ENCODE measurements at regions not wholly inside any gene's neighbourhood (a gene's known extent, or its start where the extent isn't known, plus 50 kb on each side); places are given as distances from the start of the nearest gene placed in this dataset.

- intact Hi-C loops (cut with DNase I; ENCODE audit: low total_unique reads) (no loop called here), in situ Hi-C loops (cut with MboI; ENCODE audit: low pct_ligation_motif_present in 1 of 4, low pct_unique_long_range_greater_than_20kb in 1 of 4, low sequenced_read_pairs in 3 of 4) (no loop called here)
- 60 to 70% methylated on average over 1 to 8 of the region's 8 CpGs for WGBS, 2 donors (ENCODE audit: low coverage in 1 of 2)
- no peaks in the 10 kb centered on the region for H3K4me1 ChIP-seq
- TF ChIP-seq POLR2A (IDR thresholded peaks at IDR 0.05), result no peak
- no peak for TF ChIP-seq CTCF (IDR thresholded peaks at IDR 0.05)
- no peak for TF ChIP-seq POLR2AphosphoS5 (IDR thresholded peaks at IDR 0.05)
- no peak for TF ChIP-seq EP300 (IDR thresholded peaks at IDR 0.05; ENCODE audit: low read depth)
- no peak for DNase-seq
- no peaks in the 10 kb centered on the region for H3K9me3 ChIP-seq
- H3K4me3 ChIP-seq, result no peak overlapping the region
- no peak overlapping the region for H3K27ac ChIP-seq
- no peaks in the 10 kb centered on the region for H3K27me3 ChIP-seq
- H3K36me3 ChIP-seq, result no peaks in the 10 kb centered on the region
Measured at GRCh38 chr1:4880626-4881025, 226.2 kb downstream of the AJAP1 start.

GRCh38 chr1:4877426-4877825 is 223.0 kb downstream of the AJAP1 start:
- Histone ChIP-seq H3K9me3 (no peaks in the 10 kb centered on the region), H3K27ac (no peak overlapping the region), H3K4me3 (no peak overlapping the region), H3K36me3 (no peaks in the 10 kb centered on the region), H3K27me3 (no peaks in the 10 kb centered on the region), H3K4me1 (no peaks in the 10 kb centered on the region)
- intact Hi-C loops (cut with DNase I; ENCODE audit: low total_unique reads) (no loop called here), in situ Hi-C loops (cut with MboI; ENCODE audit: low pct_ligation_motif_present in 1 of 4, low pct_unique_long_range_greater_than_20kb in 1 of 4, low sequenced_read_pairs in 3 of 4) (no loop called here)
- 60 to 70% methylated on average over 2 to 3 of the region's 3 CpGs for WGBS, 2 donors (ENCODE audit: low coverage in 1 of 2)
- no peak for DNase-seq
- no peak for TF ChIP-seq EP300 (IDR thresholded peaks at IDR 0.05; ENCODE audit: low read depth)
- TF ChIP-seq POLR2AphosphoS5 (IDR thresholded peaks at IDR 0.05), result no peak
- no peak for TF ChIP-seq CTCF (IDR thresholded peaks at IDR 0.05)
- TF ChIP-seq POLR2A (IDR thresholded peaks at IDR 0.05), result no peak

GRCh38 chr1:4871373-4871772 is 217.0 kb downstream of the AJAP1 start:
- in situ Hi-C loops (cut with MboI; ENCODE audit: low pct_ligation_motif_present in 1 of 4, low pct_unique_long_range_greater_than_20kb in 1 of 4, low sequenced_read_pairs in 3 of 4), result no loop called here

GRCh38 chr1:4868521-4868920 is 214.1 kb downstream of the AJAP1 start:
- intact Hi-C loops (cut with DNase I; ENCODE audit: low total_unique reads), result no loop called here
- 50% methylated on average over 2 of the region's 2 CpGs; no CpG with 5 or more reads in 1 of the 2 donors for WGBS, 2 donors (ENCODE audit: low coverage in 1 of 2)
- Histone ChIP-seq H3K4me1 (no peaks in the 10 kb centered on the region), H3K4me3 (no peak overlapping the region), H3K27ac (no peak overlapping the region), H3K36me3 (no peaks in the 10 kb centered on the region), H3K27me3 (no peaks in the 10 kb centered on the region), H3K9me3 (no peaks in the 10 kb centered on the region)
- no peak for DNase-seq
- TF ChIP-seq EP300 (IDR thresholded peaks at IDR 0.05; ENCODE audit: low read depth), result no peak
- TF ChIP-seq POLR2AphosphoS5 (IDR thresholded peaks at IDR 0.05), result no peak
- no peak for TF ChIP-seq CTCF (IDR thresholded peaks at IDR 0.05)
- in situ Hi-C loops (cut with MboI; ENCODE audit: low pct_ligation_motif_present in 1 of 4, low pct_unique_long_range_greater_than_20kb in 1 of 4, low sequenced_read_pairs in 3 of 4), result no loop called here

More at GRCh38 chr1:4871373-4871772, 217.0 kb downstream of the AJAP1 start:
- intact Hi-C loops (cut with DNase I; ENCODE audit: low total_unique reads), result no loop called here
- no peak overlapping the region for H3K27ac ChIP-seq
- H3K4me1 ChIP-seq, result no peaks in the 10 kb centered on the region
- no peaks in the 10 kb centered on the region for H3K27me3 ChIP-seq
- H3K4me3 ChIP-seq, result no peak overlapping the region
- no peaks in the 10 kb centered on the region for H3K36me3 ChIP-seq
- H3K9me3 ChIP-seq, result no peaks in the 10 kb centered on the region
- TF ChIP-seq POLR2A (IDR thresholded peaks at IDR 0.05) (no peak), EP300 (IDR thresholded peaks at IDR 0.05; ENCODE audit: low read depth) (no peak), CTCF (IDR thresholded peaks at IDR 0.05) (no peak), POLR2AphosphoS5 (IDR thresholded peaks at IDR 0.05) (no peak)
- 49 to 68% methylated on average over 3 of the region's 3 CpGs for WGBS, 2 donors (ENCODE audit: low coverage in 1 of 2)
- DNase-seq, result no peak
